ENCODE measurements at regions not wholly inside any gene's neighbourhood (a gene's known extent, or its start where the extent isn't known, plus 50 kb on each side); places are given as distances from the start of the nearest gene placed in this dataset.

- TF ChIP-seq TOX (CRISPR knock-in tag; IDR thresholded peaks at IDR 0.05; ENCODE audit: borderline replicate concordance), result no peak
- TF ChIP-seq ZNF565 (CRISPR knock-in tag; conservative IDR thresholded peaks at IDR 0.05; ENCODE audit: low read depth), result no peak
- TF ChIP-seq, protein P1, sequence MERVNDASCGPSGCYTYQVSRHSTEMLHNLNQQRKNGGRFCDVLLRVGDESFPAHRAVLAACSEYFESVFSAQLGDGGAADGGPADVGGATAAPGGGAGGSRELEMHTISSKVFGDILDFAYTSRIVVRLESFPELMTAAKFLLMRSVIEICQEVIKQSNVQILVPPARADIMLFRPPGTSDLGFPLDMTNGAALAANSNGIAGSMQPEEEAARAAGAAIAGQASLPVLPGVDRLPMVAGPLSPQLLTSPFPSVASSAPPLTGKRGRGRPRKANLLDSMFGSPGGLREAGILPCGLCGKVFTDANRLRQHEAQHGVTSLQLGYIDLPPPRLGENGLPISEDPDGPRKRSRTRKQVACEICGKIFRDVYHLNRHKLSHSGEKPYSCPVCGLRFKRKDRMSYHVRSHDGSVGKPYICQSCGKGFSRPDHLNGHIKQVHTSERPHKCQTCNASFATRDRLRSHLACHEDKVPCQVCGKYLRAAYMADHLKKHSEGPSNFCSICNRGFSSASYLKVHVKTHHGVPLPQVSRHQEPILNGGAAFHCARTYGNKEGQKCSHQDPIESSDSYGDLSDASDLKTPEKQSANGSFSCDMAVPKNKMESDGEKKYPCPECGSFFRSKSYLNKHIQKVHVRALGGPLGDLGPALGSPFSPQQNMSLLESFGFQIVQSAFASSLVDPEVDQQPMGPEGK (CRISPR knock-in tag; IDR thresholded peaks at IDR 0.05; ENCODE audit: borderline replicate concordance), result no peak
- TF ChIP-seq GLIS3 (CRISPR knock-in tag; IDR thresholded peaks at IDR 0.05), result no peak
- no peak for ATAC-seq
Observed at GRCh38 chr2:238521002-238521401, 94.3 kb downstream of the ASB1 start.

GRCh38 chr2:238521870-238522269 is 95.1 kb downstream of the ASB1 start:
- ATAC-seq, result no peak
- TF ChIP-seq GLIS3 (CRISPR knock-in tag; IDR thresholded peaks at IDR 0.05), result no peak
- no peak for TF ChIP-seq ESRRG (CRISPR knock-in tag; IDR thresholded peaks at IDR 0.05)
- TF ChIP-seq ZFP3 (CRISPR knock-in tag; IDR thresholded peaks at IDR 0.05), result no peak
- TF ChIP-seq, protein P2, sequence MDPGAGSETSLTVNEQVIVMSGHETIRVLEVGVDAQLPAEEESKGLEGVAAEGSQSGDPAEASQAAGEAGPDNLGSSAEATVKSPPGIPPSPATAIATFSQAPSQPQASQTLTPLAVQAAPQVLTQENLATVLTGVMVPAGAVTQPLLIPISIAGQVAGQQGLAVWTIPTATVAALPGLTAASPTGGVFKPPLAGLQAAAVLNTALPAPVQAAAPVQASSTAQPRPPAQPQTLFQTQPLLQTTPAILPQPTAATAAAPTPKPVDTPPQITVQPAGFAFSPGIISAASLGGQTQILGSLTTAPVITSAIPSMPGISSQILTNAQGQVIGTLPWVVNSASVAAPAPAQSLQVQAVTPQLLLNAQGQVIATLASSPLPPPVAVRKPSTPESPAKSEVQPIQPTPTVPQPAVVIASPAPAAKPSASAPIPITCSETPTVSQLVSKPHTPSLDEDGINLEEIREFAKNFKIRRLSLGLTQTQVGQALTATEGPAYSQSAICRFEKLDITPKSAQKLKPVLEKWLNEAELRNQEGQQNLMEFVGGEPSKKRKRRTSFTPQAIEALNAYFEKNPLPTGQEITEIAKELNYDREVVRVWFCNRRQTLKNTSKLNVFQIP (CRISPR knock-in tag; IDR thresholded peaks at IDR 0.05; ENCODE audit: borderline replicate concordance, low read depth), result no peak
- TF ChIP-seq BACH2 (CRISPR knock-in tag; IDR thresholded peaks at IDR 0.05; ENCODE audit: borderline replicate concordance), result no peak

- ATAC-seq, result peak; percentile 91
- TF ChIP-seq RARB (CRISPR knock-in tag; IDR thresholded peaks at IDR 0.05) (no peak), ZNF70 (CRISPR knock-in tag; IDR thresholded peaks at IDR 0.05) (peak; percentile 79), BACH2 (CRISPR knock-in tag; IDR thresholded peaks at IDR 0.05; ENCODE audit: borderline replicate concordance) (no peak), ZFP3 (CRISPR knock-in tag; IDR thresholded peaks at IDR 0.05) (no peak), CSDC2 (CRISPR knock-in tag; IDR thresholded peaks at IDR 0.05) (no peak), ARNTL (CRISPR knock-in tag; IDR thresholded peaks at IDR 0.05; ENCODE audit: borderline replicate concordance, low read depth) (no peak), TCF4 (CRISPR knock-in tag; IDR thresholded peaks at IDR 0.05; ENCODE audit: borderline replicate concordance) (peak; percentile 74), CSRNP3 (CRISPR knock-in tag; IDR thresholded peaks at IDR 0.05) (no peak), ZNF8 (CRISPR knock-in tag; IDR thresholded peaks at IDR 0.05) (no peak), SNAI2 (CRISPR knock-in tag; IDR thresholded peaks at IDR 0.05) (no peak), ZC3H10 (CRISPR knock-in tag; IDR thresholded peaks at IDR 0.05) (no peak), GLIS3 (CRISPR knock-in tag; IDR thresholded peaks at IDR 0.05) (no peak), ZNF565 (CRISPR knock-in tag; conservative IDR thresholded peaks at IDR 0.05; ENCODE audit: low read depth) (no peak), PPARA (CRISPR knock-in tag; IDR thresholded peaks at IDR 0.05; ENCODE audit: borderline replicate concordance) (no peak), TOX (CRISPR knock-in tag; IDR thresholded peaks at IDR 0.05; ENCODE audit: borderline replicate concordance) (no peak)
- TF ChIP-seq, protein P2 (CRISPR knock-in tag; IDR thresholded peaks at IDR 0.05; ENCODE audit: borderline replicate concordance, low read depth), result no peak
Observed at GRCh38 chr2:238523158-238524110, 96.7 kb downstream of the ASB1 start.

GRCh38 chr2:238524426-238524983 is 97.8 kb downstream of the ASB1 start:
- no peak for TF ChIP-seq SNAI2 (CRISPR knock-in tag; IDR thresholded peaks at IDR 0.05)
- TF ChIP-seq ESRRG (CRISPR knock-in tag; IDR thresholded peaks at IDR 0.05), result no peak
- no peak for TF ChIP-seq ZNF8 (CRISPR knock-in tag; IDR thresholded peaks at IDR 0.05)
- TF ChIP-seq, protein P3, sequence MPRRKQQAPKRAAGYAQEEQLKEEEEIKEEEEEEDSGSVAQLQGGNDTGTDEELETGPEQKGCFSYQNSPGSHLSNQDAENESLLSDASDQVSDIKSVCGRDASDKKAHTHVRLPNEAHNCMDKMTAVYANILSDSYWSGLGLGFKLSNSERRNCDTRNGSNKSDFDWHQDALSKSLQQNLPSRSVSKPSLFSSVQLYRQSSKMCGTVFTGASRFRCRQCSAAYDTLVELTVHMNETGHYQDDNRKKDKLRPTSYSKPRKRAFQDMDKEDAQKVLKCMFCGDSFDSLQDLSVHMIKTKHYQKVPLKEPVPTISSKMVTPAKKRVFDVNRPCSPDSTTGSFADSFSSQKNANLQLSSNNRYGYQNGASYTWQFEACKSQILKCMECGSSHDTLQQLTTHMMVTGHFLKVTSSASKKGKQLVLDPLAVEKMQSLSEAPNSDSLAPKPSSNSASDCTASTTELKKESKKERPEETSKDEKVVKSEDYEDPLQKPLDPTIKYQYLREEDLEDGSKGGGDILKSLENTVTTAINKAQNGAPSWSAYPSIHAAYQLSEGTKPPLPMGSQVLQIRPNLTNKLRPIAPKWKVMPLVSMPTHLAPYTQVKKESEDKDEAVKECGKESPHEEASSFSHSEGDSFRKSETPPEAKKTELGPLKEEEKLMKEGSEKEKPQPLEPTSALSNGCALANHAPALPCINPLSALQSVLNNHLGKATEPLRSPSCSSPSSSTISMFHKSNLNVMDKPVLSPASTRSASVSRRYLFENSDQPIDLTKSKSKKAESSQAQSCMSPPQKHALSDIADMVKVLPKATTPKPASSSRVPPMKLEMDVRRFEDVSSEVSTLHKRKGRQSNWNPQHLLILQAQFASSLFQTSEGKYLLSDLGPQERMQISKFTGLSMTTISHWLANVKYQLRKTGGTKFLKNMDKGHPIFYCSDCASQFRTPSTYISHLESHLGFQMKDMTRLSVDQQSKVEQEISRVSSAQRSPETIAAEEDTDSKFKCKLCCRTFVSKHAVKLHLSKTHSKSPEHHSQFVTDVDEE (CRISPR knock-in tag; IDR thresholded peaks at IDR 0.05), result no peak
- TF ChIP-seq TCF4 (CRISPR knock-in tag; IDR thresholded peaks at IDR 0.05; ENCODE audit: borderline replicate concordance), result no peak
- no peak for TF ChIP-seq ZFP30 (CRISPR knock-in tag; IDR thresholded peaks at IDR 0.05)
- no peak for TF ChIP-seq RARB (CRISPR knock-in tag; IDR thresholded peaks at IDR 0.05)
- TF ChIP-seq ZNF565 (CRISPR knock-in tag; conservative IDR thresholded peaks at IDR 0.05; ENCODE audit: low read depth), result no peak
- TF ChIP-seq CSDC2 (CRISPR knock-in tag; IDR thresholded peaks at IDR 0.05), result no peak
- TF ChIP-seq OSR1 (CRISPR knock-in tag; IDR thresholded peaks at IDR 0.05), result no peak
- no peak for TF ChIP-seq ARNTL (CRISPR knock-in tag; IDR thresholded peaks at IDR 0.05; ENCODE audit: borderline replicate concordance, low read depth)
- TF ChIP-seq, protein P4, sequence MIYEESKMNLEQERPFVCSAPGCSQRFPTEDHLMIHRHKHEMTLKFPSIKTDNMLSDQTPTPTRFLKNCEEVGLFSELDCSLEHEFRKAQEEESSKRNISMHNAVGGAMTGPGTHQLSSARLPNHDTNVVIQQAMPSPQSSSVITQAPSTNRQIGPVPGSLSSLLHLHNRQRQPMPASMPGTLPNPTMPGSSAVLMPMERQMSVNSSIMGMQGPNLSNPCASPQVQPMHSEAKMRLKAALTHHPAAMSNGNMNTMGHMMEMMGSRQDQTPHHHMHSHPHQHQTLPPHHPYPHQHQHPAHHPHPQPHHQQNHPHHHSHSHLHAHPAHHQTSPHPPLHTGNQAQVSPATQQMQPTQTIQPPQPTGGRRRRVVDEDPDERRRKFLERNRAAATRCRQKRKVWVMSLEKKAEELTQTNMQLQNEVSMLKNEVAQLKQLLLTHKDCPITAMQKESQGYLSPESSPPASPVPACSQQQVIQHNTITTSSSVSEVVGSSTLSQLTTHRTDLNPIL (CRISPR knock-in tag; IDR thresholded peaks at IDR 0.05; ENCODE audit: low read depth), result no peak
- no peak for TF ChIP-seq ZNF70 (CRISPR knock-in tag; IDR thresholded peaks at IDR 0.05)

More at GRCh38 chr2:238524426-238524983, 97.8 kb downstream of the ASB1 start:
- no peak for ATAC-seq
